ENCODE measurements at regions not wholly inside any gene's neighbourhood (a gene's known extent, or its start where the extent isn't known, plus 50 kb on each side); places are given as distances from the start of the nearest gene placed in this dataset.

DNA sequence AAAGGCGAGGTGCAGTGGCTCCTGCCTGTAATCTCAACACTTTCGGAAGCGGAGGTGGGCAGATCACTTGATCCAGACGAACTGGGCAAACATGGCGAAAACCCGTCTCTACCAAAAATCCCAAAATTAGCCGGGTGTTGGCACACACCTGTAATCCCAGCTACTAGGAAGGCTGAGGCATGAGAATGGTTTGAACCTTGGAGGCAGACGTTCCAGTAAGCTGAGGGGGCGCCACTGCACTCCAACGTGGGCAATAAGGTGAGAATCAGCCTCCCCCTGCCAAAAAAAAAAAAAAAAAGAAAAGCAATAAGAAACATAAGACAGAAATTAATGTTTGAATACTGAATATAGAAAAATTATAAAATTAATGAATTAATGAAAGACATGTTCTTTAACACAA lies 928.7 kb downstream of the LRFN5 start (continued):
- TF ChIP-seq, protein P1, sequence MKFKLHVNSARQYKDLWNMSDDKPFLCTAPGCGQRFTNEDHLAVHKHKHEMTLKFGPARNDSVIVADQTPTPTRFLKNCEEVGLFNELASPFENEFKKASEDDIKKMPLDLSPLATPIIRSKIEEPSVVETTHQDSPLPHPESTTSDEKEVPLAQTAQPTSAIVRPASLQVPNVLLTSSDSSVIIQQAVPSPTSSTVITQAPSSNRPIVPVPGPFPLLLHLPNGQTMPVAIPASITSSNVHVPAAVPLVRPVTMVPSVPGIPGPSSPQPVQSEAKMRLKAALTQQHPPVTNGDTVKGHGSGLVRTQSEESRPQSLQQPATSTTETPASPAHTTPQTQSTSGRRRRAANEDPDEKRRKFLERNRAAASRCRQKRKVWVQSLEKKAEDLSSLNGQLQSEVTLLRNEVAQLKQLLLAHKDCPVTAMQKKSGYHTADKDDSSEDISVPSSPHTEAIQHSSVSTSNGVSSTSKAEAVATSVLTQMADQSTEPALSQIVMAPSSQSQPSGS (tag by site-specific recombination; IDR thresholded peaks at IDR 0.05; ENCODE audit: low read depth): no peak
- TF ChIP-seq ZNF426 (tag by site-specific recombination; IDR thresholded peaks at IDR 0.05): no peak
- TF ChIP-seq HOXC10 (CRISPR knock-in tag; IDR thresholded peaks at IDR 0.05): no peak

DNA sequence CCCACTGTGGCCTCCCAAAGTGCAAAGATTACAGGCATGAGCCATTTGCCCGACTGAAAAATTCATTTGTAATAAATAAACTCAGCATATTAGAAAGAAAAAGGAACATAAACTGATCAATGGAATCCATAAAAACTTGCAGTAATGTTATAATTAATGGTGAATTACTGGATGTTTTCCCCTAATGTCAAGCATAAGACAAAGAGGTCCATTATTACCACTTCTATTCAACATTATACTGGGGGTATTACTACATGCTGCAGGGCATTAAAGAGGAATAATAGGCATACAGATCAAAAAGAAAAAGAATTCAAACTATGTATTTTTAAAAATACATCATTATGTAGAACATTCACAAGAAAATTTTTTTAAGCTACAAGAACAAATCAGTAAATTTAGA lies 926.8 kb downstream of the LRFN5 start:
- ChIA-PET CTCF (no interaction called here), POLR2A (no interaction called here)

DNA sequence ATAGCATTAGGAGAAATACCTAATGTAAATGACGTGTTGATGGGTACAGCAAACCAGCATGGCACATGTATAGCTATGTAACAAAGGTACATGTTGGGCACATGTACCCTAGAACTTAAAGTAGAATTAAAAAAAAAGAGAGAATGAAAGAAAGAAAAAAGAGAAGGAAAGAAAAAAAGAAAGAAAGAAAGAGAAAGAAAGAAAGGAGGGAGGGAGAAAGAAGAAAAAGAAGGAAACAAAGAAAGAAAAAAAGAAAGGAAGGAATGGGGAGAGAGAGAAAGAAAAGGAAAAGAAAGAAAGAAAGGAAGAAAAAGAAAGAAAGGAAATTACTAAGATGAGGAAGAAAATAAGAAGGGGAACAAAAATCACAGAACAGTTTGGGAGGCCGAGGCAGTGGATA lies 925.5 kb downstream of the LRFN5 start:
- POLR2A ChIA-PET: no interaction called here
- no peaks in the 10 kb centered on the region for H3K9me3 ChIP-seq (ENCODE audit: control insufficient read depth, insufficient read depth, low read depth, low read length)
- CTCF ChIA-PET: no interaction called here
- no peak overlapping the region for H3K27ac ChIP-seq (ENCODE audit: extremely low read depth, low read depth, low read length)
- H3K4me3 ChIP-seq (ENCODE audit: low read depth, low read length): no peak overlapping the region
- TF ChIP-seq ZNF133 (tag by site-specific recombination; IDR thresholded peaks at IDR 0.05): no peak
- no peak for TF ChIP-seq ZNF174 (tag by site-specific recombination; IDR thresholded peaks at IDR 0.05)
- TF ChIP-seq ZNF658 (tag by site-specific recombination; IDR thresholded peaks at IDR 0.05): no peak
- TF ChIP-seq, protein P2, sequence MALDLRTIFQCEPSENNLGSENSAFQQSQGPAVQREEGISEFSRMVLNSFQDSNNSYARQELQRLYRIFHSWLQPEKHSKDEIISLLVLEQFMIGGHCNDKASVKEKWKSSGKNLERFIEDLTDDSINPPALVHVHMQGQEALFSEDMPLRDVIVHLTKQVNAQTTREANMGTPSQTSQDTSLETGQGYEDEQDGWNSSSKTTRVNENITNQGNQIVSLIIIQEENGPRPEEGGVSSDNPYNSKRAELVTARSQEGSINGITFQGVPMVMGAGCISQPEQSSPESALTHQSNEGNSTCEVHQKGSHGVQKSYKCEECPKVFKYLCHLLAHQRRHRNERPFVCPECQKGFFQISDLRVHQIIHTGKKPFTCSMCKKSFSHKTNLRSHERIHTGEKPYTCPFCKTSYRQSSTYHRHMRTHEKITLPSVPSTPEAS (tag by site-specific recombination; IDR thresholded peaks at IDR 0.05): no peak
- TF ChIP-seq ZNF837 (tag by site-specific recombination; IDR thresholded peaks at IDR 0.05): no peak
- no peak for TF ChIP-seq ZNF626 (tag by site-specific recombination; IDR thresholded peaks at IDR 0.05)
- TF ChIP-seq KLF10 (tag by site-specific recombination; IDR thresholded peaks at IDR 0.05): no peak
- no peak for TF ChIP-seq ZNF677 (tag by site-specific recombination; IDR thresholded peaks at IDR 0.05)
- TF ChIP-seq, protein P3, sequence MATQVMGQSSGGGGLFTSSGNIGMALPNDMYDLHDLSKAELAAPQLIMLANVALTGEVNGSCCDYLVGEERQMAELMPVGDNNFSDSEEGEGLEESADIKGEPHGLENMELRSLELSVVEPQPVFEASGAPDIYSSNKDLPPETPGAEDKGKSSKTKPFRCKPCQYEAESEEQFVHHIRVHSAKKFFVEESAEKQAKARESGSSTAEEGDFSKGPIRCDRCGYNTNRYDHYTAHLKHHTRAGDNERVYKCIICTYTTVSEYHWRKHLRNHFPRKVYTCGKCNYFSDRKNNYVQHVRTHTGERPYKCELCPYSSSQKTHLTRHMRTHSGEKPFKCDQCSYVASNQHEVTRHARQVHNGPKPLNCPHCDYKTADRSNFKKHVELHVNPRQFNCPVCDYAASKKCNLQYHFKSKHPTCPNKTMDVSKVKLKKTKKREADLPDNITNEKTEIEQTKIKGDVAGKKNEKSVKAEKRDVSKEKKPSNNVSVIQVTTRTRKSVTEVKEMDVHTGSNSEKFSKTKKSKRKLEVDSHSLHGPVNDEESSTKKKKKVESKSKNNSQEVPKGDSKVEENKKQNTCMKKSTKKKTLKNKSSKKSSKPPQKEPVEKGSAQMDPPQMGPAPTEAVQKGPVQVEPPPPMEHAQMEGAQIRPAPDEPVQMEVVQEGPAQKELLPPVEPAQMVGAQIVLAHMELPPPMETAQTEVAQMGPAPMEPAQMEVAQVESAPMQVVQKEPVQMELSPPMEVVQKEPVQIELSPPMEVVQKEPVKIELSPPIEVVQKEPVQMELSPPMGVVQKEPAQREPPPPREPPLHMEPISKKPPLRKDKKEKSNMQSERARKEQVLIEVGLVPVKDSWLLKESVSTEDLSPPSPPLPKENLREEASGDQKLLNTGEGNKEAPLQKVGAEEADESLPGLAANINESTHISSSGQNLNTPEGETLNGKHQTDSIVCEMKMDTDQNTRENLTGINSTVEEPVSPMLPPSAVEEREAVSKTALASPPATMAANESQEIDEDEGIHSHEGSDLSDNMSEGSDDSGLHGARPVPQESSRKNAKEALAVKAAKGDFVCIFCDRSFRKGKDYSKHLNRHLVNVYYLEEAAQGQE (tag by site-specific recombination; IDR thresholded peaks at IDR 0.05): no peak
- no peak for TF ChIP-seq ZBTB8A (tag by site-specific recombination; IDR thresholded peaks at IDR 0.05)
- TF ChIP-seq ZNF510 (tag by site-specific recombination; IDR thresholded peaks at IDR 0.05; ENCODE audit: insufficient replicate concordance): no peak
- TF ChIP-seq, protein P4, sequence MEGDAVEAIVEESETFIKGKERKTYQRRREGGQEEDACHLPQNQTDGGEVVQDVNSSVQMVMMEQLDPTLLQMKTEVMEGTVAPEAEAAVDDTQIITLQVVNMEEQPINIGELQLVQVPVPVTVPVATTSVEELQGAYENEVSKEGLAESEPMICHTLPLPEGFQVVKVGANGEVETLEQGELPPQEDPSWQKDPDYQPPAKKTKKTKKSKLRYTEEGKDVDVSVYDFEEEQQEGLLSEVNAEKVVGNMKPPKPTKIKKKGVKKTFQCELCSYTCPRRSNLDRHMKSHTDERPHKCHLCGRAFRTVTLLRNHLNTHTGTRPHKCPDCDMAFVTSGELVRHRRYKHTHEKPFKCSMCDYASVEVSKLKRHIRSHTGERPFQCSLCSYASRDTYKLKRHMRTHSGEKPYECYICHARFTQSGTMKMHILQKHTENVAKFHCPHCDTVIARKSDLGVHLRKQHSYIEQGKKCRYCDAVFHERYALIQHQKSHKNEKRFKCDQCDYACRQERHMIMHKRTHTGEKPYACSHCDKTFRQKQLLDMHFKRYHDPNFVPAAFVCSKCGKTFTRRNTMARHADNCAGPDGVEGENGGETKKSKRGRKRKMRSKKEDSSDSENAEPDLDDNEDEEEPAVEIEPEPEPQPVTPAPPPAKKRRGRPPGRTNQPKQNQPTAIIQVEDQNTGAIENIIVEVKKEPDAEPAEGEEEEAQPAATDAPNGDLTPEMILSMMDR (tag by site-specific recombination; IDR thresholded peaks at IDR 0.05): no peak
- TF ChIP-seq ZNF324 (tag by site-specific recombination; IDR thresholded peaks at IDR 0.05): no peak
- no peak for TF ChIP-seq MYNN (tag by site-specific recombination; IDR thresholded peaks at IDR 0.05; ENCODE audit: borderline replicate concordance)
- no peak for TF ChIP-seq ZNF571 (tag by site-specific recombination; IDR thresholded peaks at IDR 0.05)
- TF ChIP-seq, protein P5, sequence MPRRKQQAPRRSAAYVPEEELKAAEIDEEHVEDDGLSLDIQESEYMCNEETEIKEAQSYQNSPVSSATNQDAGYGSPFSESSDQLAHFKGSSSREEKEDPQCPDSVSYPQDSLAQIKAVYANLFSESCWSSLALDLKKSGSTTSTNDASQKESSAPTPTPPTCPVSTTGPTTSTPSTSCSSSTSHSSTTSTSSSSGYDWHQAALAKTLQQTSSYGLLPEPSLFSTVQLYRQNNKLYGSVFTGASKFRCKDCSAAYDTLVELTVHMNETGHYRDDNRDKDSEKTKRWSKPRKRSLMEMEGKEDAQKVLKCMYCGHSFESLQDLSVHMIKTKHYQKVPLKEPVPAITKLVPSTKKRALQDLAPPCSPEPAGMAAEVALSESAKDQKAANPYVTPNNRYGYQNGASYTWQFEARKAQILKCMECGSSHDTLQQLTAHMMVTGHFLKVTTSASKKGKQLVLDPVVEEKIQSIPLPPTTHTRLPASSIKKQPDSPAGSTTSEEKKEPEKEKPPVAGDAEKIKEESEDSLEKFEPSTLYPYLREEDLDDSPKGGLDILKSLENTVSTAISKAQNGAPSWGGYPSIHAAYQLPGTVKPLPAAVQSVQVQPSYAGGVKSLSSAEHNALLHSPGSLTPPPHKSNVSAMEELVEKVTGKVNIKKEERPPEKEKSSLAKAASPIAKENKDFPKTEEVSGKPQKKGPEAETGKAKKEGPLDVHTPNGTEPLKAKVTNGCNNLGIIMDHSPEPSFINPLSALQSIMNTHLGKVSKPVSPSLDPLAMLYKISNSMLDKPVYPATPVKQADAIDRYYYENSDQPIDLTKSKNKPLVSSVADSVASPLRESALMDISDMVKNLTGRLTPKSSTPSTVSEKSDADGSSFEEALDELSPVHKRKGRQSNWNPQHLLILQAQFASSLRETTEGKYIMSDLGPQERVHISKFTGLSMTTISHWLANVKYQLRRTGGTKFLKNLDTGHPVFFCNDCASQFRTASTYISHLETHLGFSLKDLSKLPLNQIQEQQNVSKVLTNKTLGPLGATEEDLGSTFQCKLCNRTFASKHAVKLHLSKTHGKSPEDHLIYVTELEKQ (tag by site-specific recombination; IDR thresholded peaks at IDR 0.05; ENCODE audit: borderline replicate concordance): no peak
- TF ChIP-seq REPIN1 (tag by site-specific recombination; IDR thresholded peaks at IDR 0.05; ENCODE audit: low read depth): no peak
- TF ChIP-seq ZNF768 (tag by site-specific recombination; IDR thresholded peaks at IDR 0.05): no peak
- no peaks in the 10 kb centered on the region for H3K4me1 ChIP-seq (ENCODE audit: control insufficient read depth, insufficient read depth, low read length)
- H3K36me3 ChIP-seq (ENCODE audit: control insufficient read depth in 2 of 2, insufficient read depth in 1 of 2, low read length in 2 of 2): no peaks in the 10 kb centered on the region

More for the DNA sequence above, 926.8 kb downstream of the LRFN5 start:
- Histone ChIP-seq H3K4me3 (ENCODE audit: low read depth, low read length) (no peak overlapping the region), H3K4me1 (ENCODE audit: control insufficient read depth, insufficient read depth, low read length) (no peaks in the 10 kb centered on the region), H3K27ac (ENCODE audit: extremely low read depth, low read depth, low read length) (no peak overlapping the region), H3K36me3 (ENCODE audit: control insufficient read depth in 2 of 2, insufficient read depth in 1 of 2, low read length in 2 of 2) (no peaks in the 10 kb centered on the region), H3K9me3 (ENCODE audit: control insufficient read depth, insufficient read depth, low read depth, low read length) (no peaks in the 10 kb centered on the region; the same call in 1 of the 2 replicates)
- TF ChIP-seq ZNF266 (tag by site-specific recombination; IDR thresholded peaks at IDR 0.05; ENCODE audit: low read depth): no peak
- no peak for TF ChIP-seq ZNF660 (tag by site-specific recombination; IDR thresholded peaks at IDR 0.05)
- TF ChIP-seq ZFP37 (tag by site-specific recombination; IDR thresholded peaks at IDR 0.05): no peak
- no peak for TF ChIP-seq ZNF248 (tag by site-specific recombination; IDR thresholded peaks at IDR 0.05)
- no peak for TF ChIP-seq PRDM1 (tag by site-specific recombination; IDR thresholded peaks at IDR 0.05)

Data from HEK293 (cell line).